Endodermal cell (in vitro differentiated cells): ENCODE measurements at regions not wholly inside any gene's neighbourhood (a gene's known extent, or its start where the extent isn't known, plus 50 kb on each side); places are given as distances from the start of the nearest gene placed in this dataset.

Experiments used
- DNase-seq: peaks from one replicate; pipeline ENCODE4 v3.0.0-alpha.2; 2017
- H3K27ac ChIP-seq: 2 replicates; pipeline ENCODE4 v1.5.1; 2013; ENCODE audit warnings: mild to moderate bottlenecking, low read depth, low read length, moderate library complexity
- H3K27me3 ChIP-seq: 2 replicates; pipeline ENCODE4 v1.6.1; 2013; ENCODE audit warnings: mild to moderate bottlenecking, low read length, moderate library complexity; ENCODE audit not compliant: insufficient read depth, control insufficient read depth, poor library complexity, severe bottlenecking
- H3K36me3 ChIP-seq: 2 replicates; pipeline ENCODE4 v1.7.0; 2013; ENCODE audit warnings: mild to moderate bottlenecking, low read length, moderate library complexity; ENCODE audit not compliant: control insufficient read depth, insufficient read depth
- H3K4me1 ChIP-seq: one replicate; pipeline ENCODE4 v1.7.0; 2013; ENCODE audit warnings: low read length; ENCODE audit not compliant: control insufficient read depth, insufficient read depth
- H3K4me3 ChIP-seq: 2 replicates; pipeline ENCODE4 v1.5.1; 2013; ENCODE audit warnings: mild to moderate bottlenecking, low read length, moderate library complexity
- H3K9ac ChIP-seq: 2 replicates; pipeline ENCODE4 v1.6.1; 2013; ENCODE audit warnings: mild to moderate bottlenecking, low read length, moderate library complexity; ENCODE audit not compliant: poor library complexity, severe bottlenecking; ENCODE audit errors: extremely low read depth
- H3K9me3 ChIP-seq: 2 replicates; pipeline ENCODE4 v1.6.1; 2013; ENCODE audit warnings: mild to moderate bottlenecking, low read length, moderate library complexity; ENCODE audit not compliant: control insufficient read depth
- H3K27ac Mint-ChIP-seq: 2 replicates; pipeline ENCODE4 v1.8.0; 2020; ENCODE audit warnings: mixed read lengths
- H3K27me3 Mint-ChIP-seq: 2 replicates; pipeline ENCODE4 v1.8.0; 2021; ENCODE audit warnings: mild to moderate bottlenecking, mixed read lengths; ENCODE audit not compliant: insufficient read depth
- H3K36me3 Mint-ChIP-seq: 2 replicates; pipeline ENCODE4 v1.8.0; 2020; ENCODE audit warnings: low read depth, mixed read lengths
- H3K4me1 Mint-ChIP-seq: 2 replicates; pipeline ENCODE4 v1.8.0; 2020; ENCODE audit warnings: mixed read lengths
- H3K4me3 Mint-ChIP-seq: 2 replicates; pipeline ENCODE4 v1.8.0; 2020; ENCODE audit warnings: mild to moderate bottlenecking, moderate library complexity, mixed read lengths
- H3K9me3 Mint-ChIP-seq: 2 replicates; pipeline ENCODE4 v1.8.0; 2020; ENCODE audit warnings: mild to moderate bottlenecking, mixed read lengths
- WGBS, 2 experiments: methylation state at CpG; one replicate each; pipeline versions ENCODE4 v1.1.5 to v1.1.7; 2013; ENCODE audit warnings: missing lambda C conversion rate in 2 of 2, mixed read lengths in 1 of 2; ENCODE audit not compliant: insufficient coverage in 1 of 2, insufficient read length in 1 of 2; 5-methylcytosine and 5-hydroxymethylcytosine counted together
- TF ChIP-seq, protein P1 (sequence below): fragments of 200-600 bp; sonication (generic); conservative IDR thresholded peaks from 2 replicates; pipeline ENCODE4 v1.5.0; 2021; ENCODE audit warnings: antibody characterized with exemption, mild to moderate bottlenecking

GRCh38 chr1:192453360-192453992 lies 122.1 kb upstream of the RGS1 start:
- H3K36me3 Mint-ChIP-seq, result no peaks in the 10 kb centered on the region
- TF ChIP-seq, protein P1, sequence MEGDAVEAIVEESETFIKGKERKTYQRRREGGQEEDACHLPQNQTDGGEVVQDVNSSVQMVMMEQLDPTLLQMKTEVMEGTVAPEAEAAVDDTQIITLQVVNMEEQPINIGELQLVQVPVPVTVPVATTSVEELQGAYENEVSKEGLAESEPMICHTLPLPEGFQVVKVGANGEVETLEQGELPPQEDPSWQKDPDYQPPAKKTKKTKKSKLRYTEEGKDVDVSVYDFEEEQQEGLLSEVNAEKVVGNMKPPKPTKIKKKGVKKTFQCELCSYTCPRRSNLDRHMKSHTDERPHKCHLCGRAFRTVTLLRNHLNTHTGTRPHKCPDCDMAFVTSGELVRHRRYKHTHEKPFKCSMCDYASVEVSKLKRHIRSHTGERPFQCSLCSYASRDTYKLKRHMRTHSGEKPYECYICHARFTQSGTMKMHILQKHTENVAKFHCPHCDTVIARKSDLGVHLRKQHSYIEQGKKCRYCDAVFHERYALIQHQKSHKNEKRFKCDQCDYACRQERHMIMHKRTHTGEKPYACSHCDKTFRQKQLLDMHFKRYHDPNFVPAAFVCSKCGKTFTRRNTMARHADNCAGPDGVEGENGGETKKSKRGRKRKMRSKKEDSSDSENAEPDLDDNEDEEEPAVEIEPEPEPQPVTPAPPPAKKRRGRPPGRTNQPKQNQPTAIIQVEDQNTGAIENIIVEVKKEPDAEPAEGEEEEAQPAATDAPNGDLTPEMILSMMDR, result no peak
- no peaks in the 10 kb centered on the region for H3K9me3 ChIP-seq
- no peak overlapping the region for H3K4me3 Mint-ChIP-seq
- H3K4me1 Mint-ChIP-seq, result peaks cover 1% of the 10 kb centered on the region
- no peak overlapping the region for H3K27ac Mint-ChIP-seq
- H3K27me3 ChIP-seq, result no peaks in the 10 kb centered on the region
- H3K27ac ChIP-seq, result no peak overlapping the region
- no peak overlapping the region for H3K9ac ChIP-seq
- no peaks in the 10 kb centered on the region for H3K27me3 Mint-ChIP-seq
- WGBS, 2 experiments, result 92 to 94% methylated on average over 4 to 8 of the region's 8 CpGs
- no peaks in the 10 kb centered on the region for H3K9me3 Mint-ChIP-seq
- no peak overlapping the region for H3K4me3 ChIP-seq
- H3K36me3 ChIP-seq, result no peaks in the 10 kb centered on the region
- no peak for DNase-seq
- no peaks in the 10 kb centered on the region for H3K4me1 ChIP-seq

DNA sequence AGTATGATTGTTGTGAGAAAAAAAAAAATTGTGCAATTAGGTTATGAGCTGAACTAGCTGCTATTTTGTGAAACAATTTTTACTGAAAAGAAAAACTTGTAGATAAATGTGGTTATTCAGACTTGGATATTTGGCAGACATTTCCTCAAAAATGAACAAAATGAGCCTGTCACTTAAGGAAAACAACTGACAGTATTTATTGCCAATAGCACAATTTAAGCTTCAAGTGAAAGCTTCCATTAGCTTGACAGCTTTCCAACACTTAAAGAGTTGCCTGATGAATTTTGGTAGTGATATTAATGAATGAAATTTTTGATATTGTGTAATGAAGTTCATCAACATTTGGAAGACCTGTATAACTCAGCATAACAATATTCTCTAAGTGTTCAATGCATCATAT lies 116.1 kb upstream of the RGS1 start:
- H3K9ac ChIP-seq, result no peak overlapping the region
- no peaks in the 10 kb centered on the region for H3K9me3 ChIP-seq
- Mint-ChIP-seq H3K4me1 (no peaks in the 10 kb centered on the region), H3K9me3 (no peaks in the 10 kb centered on the region), H3K27me3 (no peaks in the 10 kb centered on the region), H3K36me3 (no peaks in the 10 kb centered on the region), H3K4me3 (no peak overlapping the region), H3K27ac (no peak overlapping the region)
- DNase-seq, result no peak
- TF ChIP-seq, protein P1, result no peak
- no peak overlapping the region for H3K27ac ChIP-seq
- no peaks in the 10 kb centered on the region for H3K36me3 ChIP-seq
- no peaks in the 10 kb centered on the region for H3K27me3 ChIP-seq
- H3K4me1 ChIP-seq, result no peaks in the 10 kb centered on the region
- H3K4me3 ChIP-seq, result no peak overlapping the region

GRCh38 chr1:192461684-192462083 lies 113.9 kb upstream of the RGS1 start:
- no peaks in the 10 kb centered on the region for H3K9me3 ChIP-seq
- no peaks in the 10 kb centered on the region for H3K9me3 Mint-ChIP-seq
- no peaks in the 10 kb centered on the region for H3K36me3 Mint-ChIP-seq
- no peak overlapping the region for H3K9ac ChIP-seq
- H3K4me3 ChIP-seq, result no peak overlapping the region
- no peak overlapping the region for H3K27ac Mint-ChIP-seq
- no peak for DNase-seq
- no peaks in the 10 kb centered on the region for H3K4me1 ChIP-seq
- H3K4me1 Mint-ChIP-seq, result no peaks in the 10 kb centered on the region
- WGBS, 2 experiments, result 76 to 90% methylated on average over 2 to 4 of the region's 4 CpGs
- TF ChIP-seq, protein P1, result no peak
- no peak overlapping the region for H3K4me3 Mint-ChIP-seq
- no peaks in the 10 kb centered on the region for H3K27me3 ChIP-seq
- H3K27ac ChIP-seq, result no peak overlapping the region
- no peaks in the 10 kb centered on the region for H3K27me3 Mint-ChIP-seq
- no peaks in the 10 kb centered on the region for H3K36me3 ChIP-seq
